GM19239 (cell line): ENCODE measurements at regions not wholly inside any gene's neighbourhood (a gene's known extent, or its start where the extent isn't known, plus 50 kb on each side); places are given as distances from the start of the nearest gene placed in this dataset.
A peak's percentile ranks its signal among the peaks of the same experiment; 100 is the strongest.
"Not testable (repeated sequence)": the region's sequence is repeated elsewhere in the genome, so short reads cannot be mapped to it uniquely, and the experiment has no call there.

Source experiments
- DNase-seq: peaks from one replicate; pipeline ENCODE4 v3.0.0; 2011; ENCODE audit warnings: low spot score; ENCODE audit not compliant: insufficient read length
- FAIRE-seq: peaks from 2 replicates; lab custom pipeline; 2011; peaks lifted over from hg19 to GRCh38; lab: Jason Lieb, UNC

GRCh38 chrX:13955975-13956374 lies 73.7 kb downstream of the GEMIN8 start:
- DNase-seq (no peak), FAIRE-seq (no peak)

- FAIRE-seq (no peak), DNase-seq (no peak)
These were observed 74.5 kb downstream of the GEMIN8 start for GRCh38 chrX:13955095-13955647.

- DNase-seq (no peak), FAIRE-seq (peak; percentile 4)
These were observed 77.1 kb downstream of the GEMIN8 start for GRCh38 chrX:13952581-13952980.

- DNase-seq, FAIRE-seq: not testable (repeated sequence)
These were observed 83.5 kb downstream of the GEMIN8 start for GRCh38 chrX:13946223-13946622.

GRCh38 chrX:13945787-13946186 lies 83.9 kb downstream of the GEMIN8 start:
- FAIRE-seq, DNase-seq: not testable (repeated sequence)

- FAIRE-seq (no peak), DNase-seq (no peak)
These were observed 89.0 kb downstream of the GEMIN8 start for GRCh38 chrX:13940671-13941070.

GRCh38 chrX:13939741-13940597 lies 89.7 kb downstream of the GEMIN8 start:
- FAIRE-seq = peak; percentile 45
- DNase-seq = no peak

GRCh38 chrX:13938829-13939530 lies 90.7 kb downstream of the GEMIN8 start:
- DNase-seq (no peak), FAIRE-seq (peak; percentile 35)

- no peak for FAIRE-seq
- no peak for DNase-seq
These were observed 91.5 kb downstream of the GEMIN8 start for GRCh38 chrX:13938051-13938828.

- no peak for DNase-seq
- FAIRE-seq = no peak
These were observed 92.2 kb downstream of the GEMIN8 start for GRCh38 chrX:13937370-13938050.

GRCh38 chrX:13936521-13937225 lies 93.0 kb downstream of the GEMIN8 start:
- FAIRE-seq (peak; percentile 11), DNase-seq (no peak)

GRCh38 chrX:13934731-13935130 lies 95.0 kb downstream of the GEMIN8 start:
- FAIRE-seq (no peak), DNase-seq (no peak)

- no peak for FAIRE-seq
- no peak for DNase-seq
These were observed 95.8 kb downstream of the GEMIN8 start for GRCh38 chrX:13933851-13934250.

- DNase-seq (no peak), FAIRE-seq (no peak)
These were observed 96.3 kb downstream of the GEMIN8 start for GRCh38 chrX:13933352-13933751.

- no peak for FAIRE-seq
- DNase-seq = no peak
These were observed 97.3 kb downstream of the GEMIN8 start for GRCh38 chrX:13932416-13932815.

GRCh38 chrX:13927175-13927574 lies 102.5 kb downstream of the GEMIN8 start:
- FAIRE-seq = peak; percentile 73
- DNase-seq = no peak

- no peak for FAIRE-seq
- no peak for DNase-seq
These were observed 105.8 kb downstream of the GEMIN8 start for GRCh38 chrX:13923845-13924244.

GRCh38 chrX:13923289-13923688 lies 106.4 kb upstream of the GPM6B start:
- DNase-seq (no peak), FAIRE-seq (no peak)

- FAIRE-seq = no peak
These were observed 100.6 kb upstream of the GPM6B start for GRCh38 chrX:13917507-13917906.

More at GRCh38 chrX:13917507-13917906, 100.6 kb upstream of the GPM6B start:
- DNase-seq = no peak
